Mesodermal cell (in vitro differentiated cells): ENCODE measurements at regions not wholly inside any gene's neighbourhood (a gene's known extent, or its start where the extent isn't known, plus 50 kb on each side); places are given as distances from the start of the nearest gene placed in this dataset.

ENCODE experiments used
- H3K27ac ChIP-seq: 2 replicates; pipeline ENCODE4 v1.7.0; 2013; ENCODE audit warnings: mild to moderate bottlenecking, low read depth, low read length, moderate library complexity; ENCODE audit not compliant: severe bottlenecking
- H3K36me3 ChIP-seq: 2 replicates; pipeline ENCODE4 v1.7.1; 2013; ENCODE audit warnings: mild to moderate bottlenecking, low read length, moderate library complexity; ENCODE audit not compliant: control insufficient read depth, insufficient read depth
- H3K4me1 ChIP-seq: one replicate; pipeline ENCODE4 v1.7.1; 2013; ENCODE audit warnings: mild to moderate bottlenecking, low read length; ENCODE audit not compliant: insufficient read depth, control insufficient read depth, poor library complexity, severe bottlenecking
- H3K4me3 ChIP-seq: 2 replicates; pipeline ENCODE4 v1.7.0; 2013; ENCODE audit warnings: low read length, control low read depth, mild to moderate bottlenecking; ENCODE audit not compliant: insufficient read depth, poor library complexity, severe bottlenecking; ENCODE audit errors: extremely low read depth
- H3K9me3 ChIP-seq: 2 replicates; pipeline ENCODE4 v1.7.1; 2013; ENCODE audit warnings: mild to moderate bottlenecking, low read length, moderate library complexity; ENCODE audit not compliant: control insufficient read depth
- WGBS, 2 experiments: methylation state at CpG; one replicate each; pipeline ENCODE4 v1.1.5; 2013; ENCODE audit warnings: missing lambda C conversion rate in 2 of 2; ENCODE audit not compliant: insufficient coverage in 2 of 2; 5-methylcytosine and 5-hydroxymethylcytosine counted together

DNA sequence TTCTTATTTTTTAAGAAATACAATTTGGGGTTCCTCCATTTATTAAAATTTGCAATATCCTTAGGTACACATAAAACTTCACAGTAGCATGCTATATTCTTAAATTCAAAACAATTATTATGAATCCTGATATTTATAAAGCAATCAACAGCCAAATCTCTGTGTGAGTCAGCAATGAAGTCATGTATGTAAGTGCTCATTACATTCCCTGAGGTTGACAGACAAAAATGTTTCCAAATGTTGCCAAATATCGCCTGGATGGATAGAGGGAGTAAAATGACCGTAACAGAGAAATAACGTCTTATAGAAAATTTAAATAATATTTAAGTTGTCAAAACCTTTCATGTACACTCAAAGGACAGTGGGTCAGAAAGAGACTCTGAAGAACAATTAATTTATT is 220.0 kb downstream of the PCDH18 start:
- no peaks in the 10 kb centered on the region for H3K4me1 ChIP-seq
- no CpG with 5 or more reads among the region's 3 CpGs for WGBS, 2 experiments
- H3K36me3 ChIP-seq = no peaks in the 10 kb centered on the region
- H3K4me3 ChIP-seq = no peak overlapping the region
- H3K27ac ChIP-seq = no peak overlapping the region
- H3K9me3 ChIP-seq = no peaks in the 10 kb centered on the region

DNA sequence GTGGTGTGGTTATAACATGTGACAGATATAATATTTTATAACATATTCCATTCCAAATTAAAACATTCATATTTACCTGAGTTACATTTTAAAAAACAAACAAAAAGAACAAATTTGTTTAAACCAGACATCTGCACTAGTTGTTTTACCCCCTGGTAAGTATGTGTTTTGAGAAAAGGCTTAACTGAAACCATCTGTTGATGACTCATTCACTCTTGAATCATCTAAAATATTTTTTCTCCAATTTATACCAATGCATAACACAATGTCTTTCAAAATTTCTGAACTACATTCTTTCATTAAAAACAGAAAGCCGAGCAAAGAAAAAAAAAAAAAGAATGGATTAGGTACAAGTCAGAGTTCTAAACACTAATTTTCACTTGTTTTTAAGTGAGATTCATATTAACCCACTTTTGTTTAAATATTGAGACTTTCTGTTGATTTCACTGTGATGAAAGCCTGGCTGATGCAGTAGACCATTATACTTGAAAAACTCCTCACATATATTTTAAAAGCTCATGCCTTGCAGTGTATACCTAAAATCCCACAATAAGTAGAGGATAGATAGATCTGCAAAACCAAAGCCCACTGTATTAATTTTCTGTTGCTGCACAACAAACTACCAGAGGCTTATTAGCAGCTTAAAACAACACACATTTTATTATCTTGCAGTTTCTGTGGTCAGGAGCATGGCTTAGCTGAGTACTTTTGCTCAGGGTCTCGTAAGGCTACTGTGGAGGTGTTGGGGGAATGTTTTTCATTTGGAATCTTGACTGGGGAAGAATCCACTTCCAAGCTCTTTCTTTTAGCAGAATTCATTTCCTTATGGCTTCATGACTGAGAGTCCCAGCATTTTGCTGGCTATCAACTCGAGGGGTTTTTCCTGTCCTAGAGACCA is 221.5 kb downstream of the PCDH18 start:
- 67% methylated on average over 1 of the region's 3 CpGs; no CpG with 5 or more reads in 1 of the 2 experiments for WGBS, 2 experiments
- no peaks in the 10 kb centered on the region for H3K4me1 ChIP-seq
- H3K27ac ChIP-seq = no peak overlapping the region
- H3K9me3 ChIP-seq = no peaks in the 10 kb centered on the region
- no peaks in the 10 kb centered on the region for H3K36me3 ChIP-seq
- H3K4me3 ChIP-seq = no peak overlapping the region

DNA sequence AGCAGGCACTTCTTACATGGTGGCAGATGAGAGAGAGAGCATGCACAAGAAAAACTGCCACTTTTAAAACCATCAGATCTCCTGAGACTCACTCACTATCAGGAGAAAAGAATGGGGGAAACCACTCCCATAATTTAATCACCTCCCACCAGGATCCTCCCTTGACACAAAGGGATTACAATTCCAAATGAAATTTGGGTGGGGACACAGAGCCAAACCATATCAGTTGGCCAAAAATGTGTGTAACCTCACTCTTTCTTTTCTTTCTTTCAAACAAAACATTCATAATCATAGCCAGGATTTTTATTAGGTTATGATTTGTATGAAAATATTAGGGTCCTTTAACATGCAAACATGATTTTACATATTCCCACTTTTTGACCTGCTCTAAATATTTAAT is 222.1 kb downstream of the PCDH18 start:
- Histone ChIP-seq H3K4me3 (no peak overlapping the region), H3K9me3 (no peaks in the 10 kb centered on the region), H3K4me1 (no peaks in the 10 kb centered on the region), H3K27ac (no peak overlapping the region), H3K36me3 (no peaks in the 10 kb centered on the region)

DNA sequence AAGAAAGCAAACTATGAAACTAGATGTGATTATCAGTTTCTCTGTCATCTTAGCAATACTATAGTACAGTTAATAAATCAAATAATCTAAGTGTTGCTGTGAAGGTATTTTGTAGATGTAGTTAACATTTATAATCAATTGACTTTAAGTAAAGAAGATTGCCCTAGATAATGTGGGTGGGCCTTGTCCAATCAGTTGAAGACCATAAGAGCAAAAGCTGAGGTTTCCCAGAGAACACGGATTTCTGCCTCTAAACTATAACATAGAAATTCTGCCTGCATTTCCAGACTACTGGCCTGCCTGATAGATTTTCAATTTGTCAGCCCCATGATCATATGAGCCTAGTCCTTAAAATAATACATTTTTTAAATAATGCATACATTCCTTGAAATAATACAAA is 222.9 kb downstream of the PCDH18 start:
- no peaks in the 10 kb centered on the region for H3K9me3 ChIP-seq
- H3K4me1 ChIP-seq = no peaks in the 10 kb centered on the region
- no peaks in the 10 kb centered on the region for H3K36me3 ChIP-seq
- 56 to 100% methylated on average over 1 of the region's 1 CpG for WGBS, 2 experiments
- no peak overlapping the region for H3K4me3 ChIP-seq
- no peak overlapping the region for H3K27ac ChIP-seq

DNA sequence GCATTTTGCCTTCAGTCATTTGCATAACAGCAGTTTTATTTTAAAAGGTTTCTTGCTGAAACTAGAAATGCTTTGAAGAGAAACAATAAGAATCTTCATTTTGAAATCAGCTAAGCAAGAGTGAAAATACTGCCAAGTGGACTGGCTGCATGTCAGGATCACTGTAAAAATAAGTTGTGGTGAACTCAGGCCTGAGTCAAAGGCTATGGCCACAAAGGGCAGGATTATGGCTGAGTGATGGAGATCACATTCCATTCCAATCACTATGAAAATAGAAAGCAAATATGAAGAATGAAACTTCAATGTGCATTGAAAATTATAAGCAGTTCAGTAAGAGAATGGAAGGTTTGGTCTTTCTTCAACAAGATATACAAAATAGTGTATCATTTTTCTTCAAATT is 224.5 kb downstream of the PCDH18 start:
- H3K9me3 ChIP-seq = no peaks in the 10 kb centered on the region
- H3K4me1 ChIP-seq = no peaks in the 10 kb centered on the region
- no peak overlapping the region for H3K27ac ChIP-seq
- H3K4me3 ChIP-seq = no peak overlapping the region
- H3K36me3 ChIP-seq = no peaks in the 10 kb centered on the region

DNA sequence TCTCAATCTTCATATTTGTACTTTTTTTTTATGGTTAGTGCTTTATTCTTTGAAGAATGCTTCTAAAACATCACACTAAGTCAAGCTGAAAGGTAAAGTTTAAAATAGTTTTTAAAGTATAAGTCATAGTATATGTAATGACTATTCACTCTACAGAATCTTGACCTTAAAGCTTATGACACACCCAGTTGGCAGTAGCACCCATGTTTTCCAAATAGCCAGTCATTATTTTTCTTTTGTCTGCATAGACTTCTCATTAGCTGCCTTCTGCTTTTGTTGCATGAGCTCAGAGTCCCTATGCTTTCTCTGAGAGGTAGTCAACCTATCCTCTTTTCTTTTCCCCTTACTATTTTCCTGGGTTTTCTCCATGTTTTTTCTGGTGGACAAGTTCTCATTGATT is 231.5 kb downstream of the PCDH18 start:
- H3K27ac ChIP-seq = no peak overlapping the region
- H3K4me3 ChIP-seq = no peak overlapping the region
- H3K36me3 ChIP-seq = no peaks in the 10 kb centered on the region
- H3K9me3 ChIP-seq = no peaks in the 10 kb centered on the region
- H3K4me1 ChIP-seq = no peaks in the 10 kb centered on the region

DNA sequence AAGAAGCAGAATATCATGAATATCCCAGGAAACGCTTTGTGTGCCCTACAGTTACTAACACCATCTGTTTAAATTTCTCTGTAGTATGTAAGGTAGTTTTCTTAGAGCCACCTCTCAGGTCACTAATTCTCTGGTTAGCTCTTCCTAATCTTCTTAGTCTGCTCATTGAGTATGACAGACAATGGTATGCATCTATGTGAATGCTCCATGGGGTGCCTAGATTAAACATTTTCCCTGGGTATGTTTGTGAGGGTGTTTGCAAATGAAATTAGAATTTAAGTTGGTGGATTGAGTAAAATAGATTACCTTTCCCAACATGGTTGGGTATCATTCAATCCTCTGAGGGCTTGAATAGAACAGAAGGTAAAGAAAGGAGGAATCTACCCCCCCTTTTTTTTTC is 233.0 kb downstream of the PCDH18 start:
- Histone ChIP-seq H3K4me3 (no peak overlapping the region), H3K4me1 (no peaks in the 10 kb centered on the region), H3K27ac (no peak overlapping the region), H3K36me3 (no peaks in the 10 kb centered on the region), H3K9me3 (no peaks in the 10 kb centered on the region)
- no CpG with 5 or more reads among the region's 1 CpG for WGBS, 2 experiments

DNA sequence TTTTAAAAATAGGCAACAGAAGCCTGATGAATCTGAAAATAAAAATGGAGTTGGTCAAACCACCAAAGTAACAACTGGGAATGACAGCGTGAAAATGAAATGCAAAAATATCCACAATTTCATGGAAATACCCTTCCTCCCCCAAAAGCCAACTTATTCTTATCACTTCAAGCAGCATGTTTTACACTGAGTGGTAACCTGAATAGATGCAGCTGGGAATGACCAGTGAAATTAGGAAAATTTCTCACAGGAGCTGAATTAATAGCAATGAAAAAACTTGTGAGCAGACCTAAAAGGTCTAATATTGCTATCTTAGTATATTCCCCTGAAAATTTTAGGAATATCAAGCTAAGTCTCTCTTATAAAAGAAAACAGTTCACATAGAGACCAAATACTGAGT is 239.0 kb downstream of the PCDH18 start:
- H3K27ac ChIP-seq = no peak overlapping the region
- WGBS, 2 experiments = no CpG with 5 or more reads among the region's 1 CpG
- no peaks in the 10 kb centered on the region for H3K36me3 ChIP-seq
- no peaks in the 10 kb centered on the region for H3K9me3 ChIP-seq
- no peaks in the 10 kb centered on the region for H3K4me1 ChIP-seq
- no peak overlapping the region for H3K4me3 ChIP-seq

DNA sequence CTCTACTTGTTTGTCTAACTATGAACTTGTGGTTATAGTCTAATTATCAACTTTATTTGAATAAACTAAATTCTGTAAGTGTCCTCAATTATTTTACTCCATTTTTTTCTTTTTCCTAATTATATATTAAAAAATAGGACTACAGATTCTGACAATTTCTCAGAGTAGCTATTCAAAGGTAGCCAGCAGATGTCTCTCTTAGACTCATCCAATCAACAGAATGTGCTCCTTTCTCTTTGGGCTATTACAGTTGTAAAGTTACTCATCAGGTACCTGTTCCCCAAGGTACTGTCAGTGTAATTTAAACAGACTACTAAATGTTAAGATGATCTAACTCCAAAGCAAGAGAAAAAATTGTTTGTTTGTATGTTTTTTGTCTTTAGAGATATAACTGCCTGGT is 248.6 kb downstream of the PCDH18 start:
- no peak overlapping the region for H3K27ac ChIP-seq
- H3K4me1 ChIP-seq = no peaks in the 10 kb centered on the region
- H3K9me3 ChIP-seq = no peaks in the 10 kb centered on the region
- no peak overlapping the region for H3K4me3 ChIP-seq
- no peaks in the 10 kb centered on the region for H3K36me3 ChIP-seq

DNA sequence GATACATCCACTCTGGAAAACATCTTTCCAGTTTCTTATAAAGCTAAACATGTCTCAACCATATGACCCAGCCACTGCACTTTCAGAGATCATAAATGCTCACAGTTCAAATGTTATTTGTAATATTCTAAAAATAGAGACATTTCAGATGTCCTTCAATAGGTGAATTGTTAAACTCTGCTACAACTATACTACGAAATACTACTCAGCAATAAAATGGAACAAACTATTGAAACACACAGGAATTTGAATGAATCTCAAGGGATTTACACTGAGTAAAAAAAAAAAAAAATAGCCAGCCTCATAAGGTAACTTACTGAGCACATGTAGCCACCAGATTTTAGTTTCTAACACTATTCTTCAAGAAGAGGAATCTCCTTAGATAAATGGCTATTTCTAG is 253.9 kb downstream of the PCDH18 start:
- WGBS, 2 experiments = no CpG with 5 or more reads among the region's 1 CpG
- H3K36me3 ChIP-seq = no peaks in the 10 kb centered on the region
- no peaks in the 10 kb centered on the region for H3K9me3 ChIP-seq
- H3K27ac ChIP-seq = no peak overlapping the region
- no peak overlapping the region for H3K4me3 ChIP-seq
- no peaks in the 10 kb centered on the region for H3K4me1 ChIP-seq

DNA sequence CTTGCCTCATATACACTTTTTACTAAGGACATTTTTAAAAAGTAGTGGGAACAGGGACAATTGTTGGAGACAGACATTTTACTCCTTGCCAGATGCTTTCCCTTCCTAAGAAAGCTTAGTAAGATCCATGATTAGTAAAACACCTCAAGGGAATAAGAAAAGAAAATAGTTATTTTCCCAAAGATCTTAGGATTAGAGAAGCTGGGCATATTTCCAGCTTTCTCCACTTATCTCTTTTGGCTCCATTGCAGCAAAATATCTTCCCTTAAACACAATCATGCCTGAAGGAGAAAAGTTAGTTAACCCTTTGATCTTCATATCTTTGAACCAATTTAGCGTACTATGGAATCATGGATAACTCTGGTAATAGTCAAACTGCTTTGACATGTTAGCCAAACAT is 257.9 kb downstream of the PCDH18 start:
- Histone ChIP-seq H3K9me3 (no peaks in the 10 kb centered on the region), H3K4me1 (no peaks in the 10 kb centered on the region), H3K36me3 (no peaks in the 10 kb centered on the region), H3K4me3 (no peak overlapping the region), H3K27ac (no peak overlapping the region)
- WGBS, 2 experiments = no CpG with 5 or more reads among the region's 1 CpG
